ENCODE measurements at regions not wholly inside any gene's neighbourhood (a gene's known extent, or its start where the extent isn't known, plus 50 kb on each side); places are given as distances from the start of the nearest gene placed in this dataset.

DNA sequence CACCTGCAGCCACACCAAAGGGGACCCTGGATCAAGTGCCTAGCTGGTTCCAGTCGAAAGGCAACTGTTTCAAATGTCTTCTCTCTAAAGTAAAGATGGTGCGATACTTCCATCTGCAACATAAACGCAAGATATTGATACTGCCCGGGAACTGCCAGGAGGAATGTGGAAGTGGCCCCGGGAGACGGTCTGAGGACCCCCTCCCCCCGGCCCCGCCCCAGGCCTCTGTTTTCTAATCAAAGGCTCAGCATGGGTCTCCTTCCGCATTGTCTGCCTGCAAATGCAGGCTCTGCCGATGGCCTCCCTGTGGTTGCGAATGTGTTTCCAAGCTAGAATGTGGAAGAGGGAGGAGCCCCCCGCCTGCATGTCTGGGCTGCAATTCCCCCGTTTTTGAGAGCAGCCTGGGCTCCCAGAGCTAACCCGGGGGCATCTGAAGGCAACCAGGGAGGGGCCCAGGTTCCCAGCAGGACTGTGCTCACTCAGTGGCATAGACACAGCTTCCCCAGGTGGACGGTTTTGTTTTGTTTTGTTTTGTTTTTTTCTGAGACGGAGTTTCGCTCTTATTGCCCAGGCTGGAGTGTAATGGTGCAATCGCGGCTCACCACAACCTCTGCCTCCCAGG lies 223.9 kb upstream of the PPP2R2D start:
- CTCF ChIA-PET: no interaction called here
- H3K4me3 ChIP-seq (ENCODE audit: control insufficient read depth in 1 of 7, extremely low read depth in 1 of 7, insufficient read depth in 4 of 7, low read depth in 2 of 7, low read length in 6 of 7): no peak overlapping the region
- H3K9me3 ChIP-seq (ENCODE audit: control extremely low read depth in 1 of 5, control insufficient read depth in 4 of 5, insufficient read depth in 2 of 5, low read depth in 1 of 5, low read length in 4 of 5): peaks cover 0 to 8% (median 1%) of the 10 kb centered on the region in 5 experiments
- no peaks in the 10 kb centered on the region for H3K4me1 ChIP-seq (ENCODE audit: control extremely low read depth in 1 of 4, control insufficient read depth in 4 of 4, insufficient read depth in 4 of 4, low read length in 3 of 4)
- POLR2A ChIA-PET: no interaction called here
- 21% methylated on average over 13 of the region's 19 CpGs for WGBS (ENCODE audit: insufficient coverage)
- DNase-seq: no peak
- no peaks in the 10 kb centered on the region for H3K36me3 ChIP-seq (ENCODE audit: control insufficient read depth in 4 of 4, insufficient read depth in 4 of 4, low read length in 3 of 4)
- H3K27ac ChIP-seq (ENCODE audit: insufficient read depth in 1 of 2, low read depth in 1 of 2, low read length in 2 of 2, poor library complexity in 1 of 2, severe bottlenecking in 2 of 2): no peak overlapping the region
- H3K27me3 ChIP-seq (replicated peaks in 2 of 5; ENCODE audit: control insufficient read depth in 4 of 5, insufficient read depth in 5 of 5, low read length in 4 of 5): peaks cover 0 to 39% (median 2%) of the 10 kb centered on the region in 5 experiments

DNA sequence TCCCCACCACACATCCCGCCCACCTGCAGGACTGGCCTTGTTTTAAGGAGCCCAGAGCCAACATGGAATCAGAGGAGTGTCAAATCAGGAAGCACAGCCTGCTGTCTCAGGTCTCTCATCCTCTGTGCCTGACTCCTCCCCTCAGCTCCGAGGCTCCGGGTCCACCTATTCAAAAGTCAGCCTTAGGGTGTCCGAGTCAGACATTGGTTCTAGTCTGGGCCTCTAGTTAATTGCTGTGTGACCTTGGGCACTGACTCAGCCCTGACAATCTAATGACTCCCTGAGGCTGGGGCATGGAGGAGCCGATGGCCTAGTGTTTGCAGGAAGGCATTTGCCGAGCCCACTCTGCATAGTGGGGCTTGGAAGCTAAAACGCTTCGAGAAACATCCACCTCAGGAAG lies 223.1 kb upstream of the PPP2R2D start:
- ChIA-PET CTCF (no interaction called here), POLR2A (no interaction called here)
- Histone ChIP-seq H3K27me3 (replicated peaks in 2 of 5; ENCODE audit: control insufficient read depth in 4 of 5, insufficient read depth in 5 of 5, low read length in 4 of 5) (peaks cover 0 to 39% (median 2%) of the 10 kb centered on the region in 5 experiments), H3K9me3 (ENCODE audit: control extremely low read depth in 1 of 5, control insufficient read depth in 4 of 5, insufficient read depth in 2 of 5, low read depth in 1 of 5, low read length in 4 of 5) (peaks cover 0 to 8% (median 0%) of the 10 kb centered on the region in 5 experiments), H3K4me3 (ENCODE audit: control insufficient read depth in 1 of 7, extremely low read depth in 1 of 7, insufficient read depth in 4 of 7, low read depth in 2 of 7, low read length in 6 of 7) (no peak overlapping the region), H3K27ac (ENCODE audit: insufficient read depth in 1 of 2, low read depth in 1 of 2, low read length in 2 of 2, poor library complexity in 1 of 2, severe bottlenecking in 2 of 2) (no peak overlapping the region), H3K4me1 (ENCODE audit: control extremely low read depth in 1 of 4, control insufficient read depth in 4 of 4, insufficient read depth in 4 of 4, low read length in 3 of 4) (no peaks in the 10 kb centered on the region), H3K36me3 (ENCODE audit: control insufficient read depth in 4 of 4, insufficient read depth in 4 of 4, low read length in 3 of 4) (no peaks in the 10 kb centered on the region)
- WGBS (ENCODE audit: insufficient coverage): 96% methylated on average over 8 of the region's 8 CpGs
- DNase-seq: no peak

DNA sequence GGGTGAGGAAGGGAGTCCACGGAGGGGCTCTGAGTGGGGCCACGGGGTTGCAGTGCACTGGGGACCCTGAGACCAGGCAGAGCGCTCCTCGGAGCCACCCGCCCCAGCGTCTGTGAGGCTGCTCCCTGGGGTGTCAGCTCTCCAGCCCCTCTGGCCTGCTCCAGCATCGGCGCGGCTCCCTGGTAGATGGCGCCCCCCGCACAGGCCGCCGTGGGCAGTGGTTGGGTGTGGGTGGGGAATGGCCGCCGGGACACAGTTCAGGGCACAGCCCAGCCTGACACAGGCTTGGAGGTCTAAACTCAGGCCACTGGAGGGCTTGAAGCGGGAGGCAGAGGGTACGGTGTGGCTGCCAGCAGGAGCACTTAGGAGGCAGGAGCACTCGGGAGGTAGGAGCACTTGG lies 222.6 kb upstream of the PPP2R2D start:
- WGBS (ENCODE audit: insufficient coverage): 83% methylated on average over 12 of the region's 18 CpGs
- H3K36me3 ChIP-seq (ENCODE audit: control insufficient read depth in 4 of 4, insufficient read depth in 4 of 4, low read length in 3 of 4): no peaks in the 10 kb centered on the region

DNA sequence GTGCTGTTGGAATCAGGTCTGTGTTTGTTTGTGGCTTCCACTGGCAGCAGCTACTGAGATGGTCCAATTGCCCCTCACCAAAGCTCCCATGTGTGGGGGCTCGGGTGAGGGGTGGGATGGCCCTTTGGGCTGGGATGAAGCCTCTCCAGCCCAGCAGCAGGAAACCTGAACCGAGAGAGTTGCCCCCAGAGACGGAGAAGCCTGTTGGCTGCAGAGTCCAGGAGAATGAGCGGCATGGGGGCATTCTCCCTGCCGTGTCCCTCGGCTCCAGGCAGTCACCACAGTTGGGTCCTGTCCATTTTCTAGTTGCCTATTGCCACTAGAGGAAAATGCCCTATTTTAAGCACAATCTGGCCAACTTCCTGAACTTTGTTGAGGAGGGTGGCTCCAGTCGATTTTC lies 222.2 kb upstream of the PPP2R2D start:
- WGBS (ENCODE audit: insufficient coverage): 95% methylated on average over 5 of the region's 7 CpGs

More for the DNA sequence above, 222.6 kb upstream of the PPP2R2D start:
- Histone ChIP-seq H3K4me3 (ENCODE audit: control insufficient read depth in 1 of 7, extremely low read depth in 1 of 7, insufficient read depth in 4 of 7, low read depth in 2 of 7, low read length in 6 of 7) (no peak overlapping the region), H3K9me3 (ENCODE audit: control extremely low read depth in 1 of 5, control insufficient read depth in 4 of 5, insufficient read depth in 2 of 5, low read depth in 1 of 5, low read length in 4 of 5) (peaks cover 0 to 5% (median 0%) of the 10 kb centered on the region in 5 experiments), H3K4me1 (ENCODE audit: control extremely low read depth in 1 of 4, control insufficient read depth in 4 of 4, insufficient read depth in 4 of 4, low read length in 3 of 4) (no peaks in the 10 kb centered on the region), H3K27me3 (replicated peaks in 2 of 5; ENCODE audit: control insufficient read depth in 4 of 5, insufficient read depth in 5 of 5, low read length in 4 of 5) (peaks cover 0 to 39% (median 2%) of the 10 kb centered on the region in 5 experiments), H3K27ac (ENCODE audit: insufficient read depth in 1 of 2, low read depth in 1 of 2, low read length in 2 of 2, poor library complexity in 1 of 2, severe bottlenecking in 2 of 2) (no peak overlapping the region)
- DNase-seq: no peak
- ChIA-PET POLR2A (no interaction called here), CTCF (no interaction called here)

DNA sequence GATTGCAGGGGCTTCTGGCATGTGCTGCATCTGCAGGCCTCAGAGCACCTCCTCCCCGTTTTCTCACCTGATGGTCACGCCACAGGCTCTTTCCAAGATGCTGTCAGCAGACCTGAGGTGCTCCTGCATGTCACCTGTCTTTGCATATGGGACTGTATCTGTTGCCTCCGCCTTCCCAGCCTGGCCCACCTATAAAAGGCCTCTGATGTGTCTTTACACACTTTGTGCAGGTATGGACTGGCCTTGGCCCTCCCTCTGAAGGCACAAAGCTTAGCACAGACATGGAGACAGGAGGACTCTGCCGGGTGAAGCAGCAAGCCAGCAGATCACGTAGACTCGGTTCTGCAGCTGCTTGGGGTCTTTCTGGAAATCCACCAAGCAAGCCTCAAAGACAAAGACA lies 220.9 kb upstream of the PPP2R2D start:
- ChIA-PET CTCF (interaction anchor here (0.6 kb wide), 1 partner anchor 9 kb away, joined by 4 read pairs; no protein-coding TSS in a partner anchor), POLR2A (no interaction called here)
- Histone ChIP-seq H3K27me3 (replicated peaks in 2 of 5; ENCODE audit: control insufficient read depth in 4 of 5, insufficient read depth in 5 of 5, low read length in 4 of 5) (peaks cover 0 to 39% (median 2%) of the 10 kb centered on the region in 5 experiments), H3K9me3 (ENCODE audit: control extremely low read depth in 1 of 5, control insufficient read depth in 4 of 5, insufficient read depth in 2 of 5, low read depth in 1 of 5, low read length in 4 of 5) (no peaks in the 10 kb centered on the region), H3K27ac (ENCODE audit: insufficient read depth in 1 of 2, low read depth in 1 of 2, low read length in 2 of 2, poor library complexity in 1 of 2, severe bottlenecking in 2 of 2) (no peak overlapping the region), H3K4me3 (ENCODE audit: control insufficient read depth in 1 of 7, extremely low read depth in 1 of 7, insufficient read depth in 4 of 7, low read depth in 2 of 7, low read length in 6 of 7) (no peak overlapping the region), H3K4me1 (ENCODE audit: control extremely low read depth in 1 of 4, control insufficient read depth in 4 of 4, insufficient read depth in 4 of 4, low read length in 3 of 4) (no peaks in the 10 kb centered on the region), H3K36me3 (ENCODE audit: control insufficient read depth in 4 of 4, insufficient read depth in 4 of 4, low read length in 3 of 4) (no peaks in the 10 kb centered on the region)
- 95% methylated on average over 6 of the region's 6 CpGs for WGBS (ENCODE audit: insufficient coverage)
- DNase-seq: no peak

More for the DNA sequence above, 222.2 kb upstream of the PPP2R2D start:
- ChIA-PET CTCF (no interaction called here), POLR2A (no interaction called here)
- H3K36me3 ChIP-seq (ENCODE audit: control insufficient read depth in 4 of 4, insufficient read depth in 4 of 4, low read length in 3 of 4): no peaks in the 10 kb centered on the region
- H3K27me3 ChIP-seq (replicated peaks in 2 of 5; ENCODE audit: control insufficient read depth in 4 of 5, insufficient read depth in 5 of 5, low read length in 4 of 5): peaks cover 0 to 39% (median 2%) of the 10 kb centered on the region in 5 experiments
- no peak overlapping the region for H3K27ac ChIP-seq (ENCODE audit: insufficient read depth in 1 of 2, low read depth in 1 of 2, low read length in 2 of 2, poor library complexity in 1 of 2, severe bottlenecking in 2 of 2)
- peaks cover 0 to 4% (median 0%) of the 10 kb centered on the region in 5 experiments for H3K9me3 ChIP-seq (ENCODE audit: control extremely low read depth in 1 of 5, control insufficient read depth in 4 of 5, insufficient read depth in 2 of 5, low read depth in 1 of 5, low read length in 4 of 5)
- H3K4me3 ChIP-seq (ENCODE audit: control insufficient read depth in 1 of 7, extremely low read depth in 1 of 7, insufficient read depth in 4 of 7, low read depth in 2 of 7, low read length in 6 of 7): no peak overlapping the region
- no peaks in the 10 kb centered on the region for H3K4me1 ChIP-seq (ENCODE audit: control extremely low read depth in 1 of 4, control insufficient read depth in 4 of 4, insufficient read depth in 4 of 4, low read length in 3 of 4)
- no peak for DNase-seq

DNA sequence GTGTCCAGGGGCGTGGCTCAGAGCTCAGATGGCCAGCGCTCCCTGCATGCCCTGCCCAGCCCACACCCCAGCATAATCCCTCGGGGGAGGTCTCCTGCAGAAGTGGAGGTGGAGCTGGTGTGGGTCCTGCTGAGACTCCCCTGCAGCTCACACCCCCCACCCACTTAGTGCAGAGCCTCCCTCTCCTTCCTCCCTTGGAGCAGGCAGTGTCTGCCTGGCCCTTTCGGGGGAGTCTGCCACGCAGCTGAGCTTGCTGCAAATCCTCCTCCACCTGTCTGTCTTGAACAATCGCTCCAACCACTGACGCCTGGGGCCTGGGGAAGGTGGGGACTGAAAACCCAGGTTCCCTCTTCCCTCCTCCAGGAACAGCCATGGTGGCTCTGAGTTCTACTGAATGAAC lies 219.7 kb upstream of the PPP2R2D start:
- DNase-seq: no peak
- ChIA-PET CTCF (no interaction called here), POLR2A (no interaction called here)
- Histone ChIP-seq H3K36me3 (ENCODE audit: control insufficient read depth in 4 of 4, insufficient read depth in 4 of 4, low read length in 3 of 4) (no peaks in the 10 kb centered on the region), H3K4me3 (ENCODE audit: control insufficient read depth in 1 of 7, extremely low read depth in 1 of 7, insufficient read depth in 4 of 7, low read depth in 2 of 7, low read length in 6 of 7) (no peak overlapping the region), H3K4me1 (ENCODE audit: control extremely low read depth in 1 of 4, control insufficient read depth in 4 of 4, insufficient read depth in 4 of 4, low read length in 3 of 4) (no peaks in the 10 kb centered on the region), H3K27me3 (replicated peaks in 2 of 5; ENCODE audit: control insufficient read depth in 4 of 5, insufficient read depth in 5 of 5, low read length in 4 of 5) (peaks cover 0 to 44% (median 2%) of the 10 kb centered on the region in 5 experiments), H3K9me3 (ENCODE audit: control extremely low read depth in 1 of 5, control insufficient read depth in 4 of 5, insufficient read depth in 2 of 5, low read depth in 1 of 5, low read length in 4 of 5) (no peaks in the 10 kb centered on the region), H3K27ac (ENCODE audit: insufficient read depth in 1 of 2, low read depth in 1 of 2, low read length in 2 of 2, poor library complexity in 1 of 2, severe bottlenecking in 2 of 2) (no peak overlapping the region)
- 66% methylated on average over 5 of the region's 7 CpGs for WGBS (ENCODE audit: insufficient coverage)

DNA sequence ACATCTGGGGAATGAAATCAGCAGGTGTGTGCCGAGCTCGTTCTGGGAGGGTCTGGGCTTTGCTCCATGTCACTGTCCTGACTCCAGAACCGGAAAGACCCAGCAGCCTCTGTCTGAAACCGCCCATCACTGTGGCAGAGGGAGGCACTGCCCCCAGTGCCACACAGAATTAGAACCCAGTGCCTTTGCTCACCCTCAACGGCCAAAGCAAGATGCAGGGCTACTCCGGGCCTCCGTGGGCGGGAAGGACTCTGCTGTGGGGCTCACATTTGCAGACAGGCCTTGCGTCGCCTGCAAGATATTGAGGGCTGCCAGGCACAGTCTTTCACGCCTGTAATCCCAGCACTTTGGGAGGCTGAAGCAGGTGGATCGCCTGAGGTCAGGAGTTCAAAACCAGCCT lies 219.2 kb upstream of the PPP2R2D start:
- ChIA-PET POLR2A (no interaction called here), CTCF (no interaction called here)
- 87% methylated on average over 11 of the region's 12 CpGs for WGBS (ENCODE audit: insufficient coverage)
- peaks cover 0 to 38% (median 2%) of the 10 kb centered on the region in 5 experiments for H3K27me3 ChIP-seq (replicated peaks in 2 of 5; ENCODE audit: control insufficient read depth in 4 of 5, insufficient read depth in 5 of 5, low read length in 4 of 5)
- H3K9me3 ChIP-seq (ENCODE audit: control extremely low read depth in 1 of 5, control insufficient read depth in 4 of 5, insufficient read depth in 2 of 5, low read depth in 1 of 5, low read length in 4 of 5): no peaks in the 10 kb centered on the region
- H3K36me3 ChIP-seq (ENCODE audit: control insufficient read depth in 4 of 4, insufficient read depth in 4 of 4, low read length in 3 of 4): no peaks in the 10 kb centered on the region
- no peak overlapping the region for H3K27ac ChIP-seq (ENCODE audit: insufficient read depth in 1 of 2, low read depth in 1 of 2, low read length in 2 of 2, poor library complexity in 1 of 2, severe bottlenecking in 2 of 2)
- H3K4me1 ChIP-seq (ENCODE audit: control extremely low read depth in 1 of 4, control insufficient read depth in 4 of 4, insufficient read depth in 4 of 4, low read length in 3 of 4): no peaks in the 10 kb centered on the region
- DNase-seq: no peak
- no peak overlapping the region for H3K4me3 ChIP-seq (ENCODE audit: control insufficient read depth in 1 of 7, extremely low read depth in 1 of 7, insufficient read depth in 4 of 7, low read depth in 2 of 7, low read length in 6 of 7)

Measured in common myeloid progenitor, CD34-positive (primary cell).